NCI-H2171 (cell line): ENCODE measurements at regions not wholly inside any gene's neighbourhood (a gene's known extent, or its start where the extent isn't known, plus 50 kb on each side); places are given as distances from the start of the nearest gene placed in this dataset.
"Not testable (repeated sequence)": the region's sequence is repeated elsewhere in the genome, so short reads cannot be mapped to it uniquely, and the experiment has no call there.

Source experiments
- DNase-seq: peaks from one replicate; lab custom pipeline; 2025; lab: John Stamatoyannopoulos, UW

- DNase-seq = not testable (repeated sequence)
Observed at GRCh38 chr18:15061289-15061896, 313.4 kb downstream of the ANKRD30B start.

DNA sequence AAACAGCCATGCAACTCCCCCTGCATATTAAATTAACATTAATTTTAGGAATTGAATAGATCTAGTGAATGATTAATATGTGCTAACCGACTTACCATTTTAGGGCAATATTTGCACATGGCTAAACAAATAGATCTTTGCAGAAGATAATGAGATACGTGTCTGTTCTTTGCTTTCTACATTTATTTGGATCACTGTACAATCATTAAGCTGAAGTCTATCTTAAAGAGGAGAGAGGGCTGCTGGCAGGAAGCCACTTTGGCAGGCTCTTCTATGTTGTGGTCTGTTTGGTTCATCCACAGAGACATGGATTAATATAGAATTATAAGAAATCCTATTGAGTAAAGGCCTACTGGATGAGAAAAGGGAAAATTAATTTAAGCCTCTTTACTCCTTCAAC lies 318.5 kb downstream of the ANKRD30B start:
- DNase-seq = not testable (repeated sequence)

DNA sequence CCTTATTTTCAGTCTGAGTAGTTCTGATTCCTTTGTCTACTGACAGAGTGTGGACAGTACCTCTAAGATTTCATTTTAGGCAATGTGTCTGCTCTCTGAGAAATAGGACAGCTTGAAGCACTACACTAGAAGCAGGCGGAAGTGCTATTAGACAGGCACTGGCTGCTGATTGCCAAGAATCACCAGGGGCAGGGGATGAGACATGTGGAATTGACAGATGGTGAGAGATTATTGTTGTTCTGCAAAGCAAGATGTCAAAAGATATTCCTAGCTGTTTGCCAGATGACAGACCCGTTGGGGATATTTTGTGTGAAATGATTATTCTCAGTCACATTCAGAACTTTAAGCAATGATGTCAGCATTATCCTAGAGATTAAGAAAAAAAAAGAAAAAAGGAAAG lies 323.3 kb downstream of the ANKRD30B start:
- peak; percentile 64 for DNase-seq
